ENCODE measurements at regions not wholly inside any gene's neighbourhood (a gene's known extent, or its start where the extent isn't known, plus 50 kb on each side); places are given as distances from the start of the nearest gene placed in this dataset.

GRCh38 chr21:38944402-38944801 lies 138.7 kb downstream of the ETS2 start:
- H3K4me3 ChIP-seq (ENCODE audit: low read depth, low read length): no peak overlapping the region
- DNase-seq (ENCODE audit: low read depth): no peak
- no peak for TF ChIP-seq CTCF (IDR thresholded peaks at IDR 0.05; ENCODE audit: insufficient read depth, low read depth, low read length, missing control alignments)

GRCh38 chr21:38942748-38943211 lies 137.1 kb downstream of the ETS2 start:
- no peak for TF ChIP-seq CTCF (IDR thresholded peaks at IDR 0.05; ENCODE audit: insufficient read depth, low read depth, low read length, missing control alignments)
- no peak overlapping the region for H3K4me3 ChIP-seq (ENCODE audit: low read depth, low read length)
- no peak for DNase-seq (ENCODE audit: low read depth)

- TF ChIP-seq CTCF (IDR thresholded peaks at IDR 0.05; ENCODE audit: insufficient read depth, low read depth, low read length, missing control alignments): no peak
- no peak overlapping the region for H3K4me3 ChIP-seq (ENCODE audit: low read depth, low read length)
- DNase-seq (ENCODE audit: low read depth): no peak
These were observed 133.0 kb downstream of the ETS2 start for GRCh38 chr21:38938769-38939168.

- peak; percentile 8 for DNase-seq (ENCODE audit: low read depth)
- no peak overlapping the region for H3K4me3 ChIP-seq (ENCODE audit: low read depth, low read length)
- TF ChIP-seq CTCF (IDR thresholded peaks at IDR 0.05; ENCODE audit: insufficient read depth, low read depth, low read length, missing control alignments): no peak
These were observed 132.6 kb downstream of the ETS2 start for GRCh38 chr21:38938343-38938742.

- DNase-seq (ENCODE audit: low read depth): no peak
- no peak for TF ChIP-seq CTCF (IDR thresholded peaks at IDR 0.05; ENCODE audit: insufficient read depth, low read depth, low read length, missing control alignments)
- no peak overlapping the region for H3K4me3 ChIP-seq (ENCODE audit: low read depth, low read length)
These were observed 132.1 kb downstream of the ETS2 start for GRCh38 chr21:38937844-38938243.

- TF ChIP-seq CTCF (IDR thresholded peaks at IDR 0.05; ENCODE audit: insufficient read depth, low read depth, low read length, missing control alignments): no peak
- no peak overlapping the region for H3K4me3 ChIP-seq (ENCODE audit: low read depth, low read length)
- no peak for DNase-seq (ENCODE audit: low read depth)
These were observed 131.6 kb downstream of the ETS2 start for GRCh38 chr21:38937286-38937790.

- DNase-seq (ENCODE audit: low read depth): no peak
- no peak overlapping the region for H3K4me3 ChIP-seq (ENCODE audit: low read depth, low read length)
- no peak for TF ChIP-seq CTCF (IDR thresholded peaks at IDR 0.05; ENCODE audit: insufficient read depth, low read depth, low read length, missing control alignments)
These were observed 130.5 kb downstream of the ETS2 start for GRCh38 chr21:38936240-38936639.

Measured in GM12865 (cell line).